ENCODE measurements at regions not wholly inside any gene's neighbourhood (a gene's known extent, or its start where the extent isn't known, plus 50 kb on each side); places are given as distances from the start of the nearest gene placed in this dataset.

DNA sequence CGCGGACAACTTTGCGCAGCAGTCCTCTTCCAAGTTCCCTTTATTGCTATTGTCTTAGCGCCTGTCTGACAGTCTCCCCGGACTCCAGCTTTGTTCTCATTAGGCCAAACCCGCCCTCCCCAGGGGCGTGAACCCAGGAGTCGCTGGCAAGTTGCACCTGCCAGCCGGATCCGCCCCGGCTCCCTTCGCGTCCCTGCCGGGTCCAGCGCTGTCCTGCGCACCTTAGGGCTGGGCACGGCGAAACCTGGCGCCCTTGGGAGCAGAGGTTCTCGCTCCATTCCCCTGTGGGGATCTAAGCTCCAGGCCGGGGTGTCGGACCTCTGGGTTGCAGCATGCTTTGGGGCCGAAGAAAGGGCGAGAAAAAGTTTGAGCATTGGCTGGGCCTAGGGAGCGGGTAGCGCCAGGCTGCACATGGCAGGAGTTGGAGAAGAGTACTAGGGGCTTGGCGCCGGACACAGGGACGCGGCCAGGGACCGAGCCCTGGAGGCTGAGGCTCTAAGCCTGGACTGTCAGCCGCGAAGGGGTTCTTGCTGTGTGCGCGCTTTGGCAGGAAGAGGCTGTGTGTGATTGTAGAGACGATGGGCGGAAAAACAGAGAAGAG, 335.1 kb upstream of the THRB start:
- TF ChIP-seq, protein P1, sequence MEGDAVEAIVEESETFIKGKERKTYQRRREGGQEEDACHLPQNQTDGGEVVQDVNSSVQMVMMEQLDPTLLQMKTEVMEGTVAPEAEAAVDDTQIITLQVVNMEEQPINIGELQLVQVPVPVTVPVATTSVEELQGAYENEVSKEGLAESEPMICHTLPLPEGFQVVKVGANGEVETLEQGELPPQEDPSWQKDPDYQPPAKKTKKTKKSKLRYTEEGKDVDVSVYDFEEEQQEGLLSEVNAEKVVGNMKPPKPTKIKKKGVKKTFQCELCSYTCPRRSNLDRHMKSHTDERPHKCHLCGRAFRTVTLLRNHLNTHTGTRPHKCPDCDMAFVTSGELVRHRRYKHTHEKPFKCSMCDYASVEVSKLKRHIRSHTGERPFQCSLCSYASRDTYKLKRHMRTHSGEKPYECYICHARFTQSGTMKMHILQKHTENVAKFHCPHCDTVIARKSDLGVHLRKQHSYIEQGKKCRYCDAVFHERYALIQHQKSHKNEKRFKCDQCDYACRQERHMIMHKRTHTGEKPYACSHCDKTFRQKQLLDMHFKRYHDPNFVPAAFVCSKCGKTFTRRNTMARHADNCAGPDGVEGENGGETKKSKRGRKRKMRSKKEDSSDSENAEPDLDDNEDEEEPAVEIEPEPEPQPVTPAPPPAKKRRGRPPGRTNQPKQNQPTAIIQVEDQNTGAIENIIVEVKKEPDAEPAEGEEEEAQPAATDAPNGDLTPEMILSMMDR (IDR thresholded peaks at IDR 0.05; ENCODE audit: insufficient read depth in 1 of 2, low read depth in 1 of 2, low read length in 1 of 2, severe bottlenecking in 1 of 2, unreplicated experiment in 1 of 2), result no peak
- no peak for DNase-seq
- no peaks in the 10 kb centered on the region for H3K4me1 ChIP-seq
- no peaks in the 10 kb centered on the region for H3K4me1 Mint-ChIP-seq (ENCODE audit: low read depth, unreplicated experiment)
- no peak overlapping the region for H3K27ac Mint-ChIP-seq (ENCODE audit: unreplicated experiment)
- H3K9me3 Mint-ChIP-seq (ENCODE audit: unreplicated experiment), result no peaks in the 10 kb centered on the region
- H3K36me3 ChIP-seq (ENCODE audit: control insufficient read depth, insufficient read depth, low read length), result no peaks in the 10 kb centered on the region
- POLR2A ChIA-PET, result no interaction called here
- H3K36me3 Mint-ChIP-seq (ENCODE audit: insufficient read depth, unreplicated experiment), result no peaks in the 10 kb centered on the region
- no peaks in the 10 kb centered on the region for H3K9me3 ChIP-seq
- H3K27me3 Mint-ChIP-seq (ENCODE audit: insufficient read depth, unreplicated experiment), result peaks cover 21% of the 10 kb centered on the region
- H3K27me3 ChIP-seq (replicated peaks; ENCODE audit: control insufficient read depth, insufficient read depth, low read length), result no peaks in the 10 kb centered on the region
- intact Hi-C loops (cut with micrococcal nuclease; ENCODE audit: unreplicated experiment), result no loop called here
- H3K4me3 ChIP-seq (ENCODE audit: low read depth, low read length), result no peak overlapping the region
- no TSS peak for BruUV-seq (replicated peaks)
- peak overlapping the region; percentile 16 for H3K4me3 Mint-ChIP-seq (ENCODE audit: unreplicated experiment)
- CTCF ChIA-PET, result no interaction called here

DNA sequence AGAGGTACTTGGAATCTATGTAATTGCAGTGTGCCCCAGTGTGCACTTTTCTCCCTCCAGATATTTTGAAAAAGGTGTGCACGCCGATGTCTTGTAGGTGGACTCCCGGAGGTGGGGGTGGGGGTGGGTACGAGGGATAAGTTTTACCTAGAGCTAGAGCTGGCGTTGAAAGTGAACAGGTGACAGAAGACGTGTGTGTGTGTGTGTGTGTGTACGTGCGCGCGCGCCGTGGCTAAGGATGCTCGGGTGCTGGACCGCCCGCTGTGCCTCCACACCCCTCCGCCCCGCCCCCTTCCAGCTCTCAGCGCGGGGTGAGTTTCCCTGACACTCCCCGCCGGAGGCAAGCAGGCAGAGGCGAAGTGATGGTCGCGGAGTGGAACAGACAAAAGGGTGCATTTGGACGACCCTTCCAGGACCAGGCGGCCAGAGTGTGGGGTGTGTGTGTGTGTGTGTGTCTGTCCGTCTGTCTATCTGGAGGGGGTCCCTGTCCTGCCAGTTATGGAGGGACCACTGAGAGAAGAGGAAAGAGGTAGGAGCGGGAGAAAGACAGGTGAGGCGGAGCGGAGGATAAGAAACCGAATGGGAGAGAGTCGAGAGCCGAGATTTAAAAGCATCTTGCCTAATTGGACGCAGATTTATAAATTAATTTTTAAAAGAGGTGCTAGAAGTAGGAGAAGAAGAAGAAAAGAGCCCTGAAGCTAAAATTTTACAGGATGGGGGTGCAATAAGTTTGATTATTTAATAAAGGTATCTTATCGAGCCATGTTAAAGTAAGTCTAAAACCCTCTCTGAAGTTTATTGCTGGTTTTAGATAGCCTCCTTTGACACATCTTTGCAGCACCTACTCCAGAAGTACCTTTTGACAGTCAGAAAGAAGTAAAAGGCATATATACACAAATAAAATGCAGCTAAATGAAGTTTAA, 335.8 kb upstream of the THRB start:
- CTCF ChIA-PET, result no interaction called here
- H3K27ac Mint-ChIP-seq (ENCODE audit: unreplicated experiment), result no peak overlapping the region
- BruUV-seq (replicated peaks), result no TSS peak

DNA sequence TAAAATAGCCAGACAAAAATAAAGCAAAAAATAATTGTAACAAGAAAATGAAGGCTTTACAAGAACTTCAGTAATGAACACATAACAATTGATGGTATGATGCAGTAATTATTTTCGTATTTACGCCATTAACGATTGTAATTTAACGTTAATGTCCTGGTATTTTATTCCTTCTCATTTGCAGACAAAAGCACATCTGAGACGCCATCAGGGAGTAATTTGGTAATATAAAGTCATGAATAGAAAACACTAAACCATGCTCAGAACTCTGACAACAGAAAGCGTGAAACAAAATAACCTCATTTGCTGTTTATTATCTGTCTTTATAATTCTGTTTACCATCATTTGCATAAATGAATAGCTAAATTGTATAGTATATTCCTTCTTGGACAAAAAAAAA, 336.6 kb upstream of the THRB start:
- POLR2A ChIA-PET, result no interaction called here

More for the DNA sequence above, 335.8 kb upstream of the THRB start:
- H3K27me3 Mint-ChIP-seq (ENCODE audit: insufficient read depth, unreplicated experiment), result peaks cover 21% of the 10 kb centered on the region
- H3K9me3 ChIP-seq, result no peaks in the 10 kb centered on the region
- no peaks in the 10 kb centered on the region for H3K4me1 ChIP-seq
- no peaks in the 10 kb centered on the region for H3K9me3 Mint-ChIP-seq (ENCODE audit: unreplicated experiment)
- H3K27me3 ChIP-seq (replicated peaks; ENCODE audit: control insufficient read depth, insufficient read depth, low read length), result no peaks in the 10 kb centered on the region
- intact Hi-C loops (cut with micrococcal nuclease; ENCODE audit: unreplicated experiment), result no loop called here
- no peak overlapping the region for H3K4me3 Mint-ChIP-seq (ENCODE audit: unreplicated experiment)
- no peaks in the 10 kb centered on the region for H3K36me3 ChIP-seq (ENCODE audit: control insufficient read depth, insufficient read depth, low read length)
- no peak overlapping the region for H3K4me3 ChIP-seq (ENCODE audit: low read depth, low read length)
- no peaks in the 10 kb centered on the region for H3K4me1 Mint-ChIP-seq (ENCODE audit: low read depth, unreplicated experiment)
- no peaks in the 10 kb centered on the region for H3K36me3 Mint-ChIP-seq (ENCODE audit: insufficient read depth, unreplicated experiment)
- peak in 1 of 2 experiments; percentile 28 for DNase-seq
- POLR2A ChIA-PET, result no interaction called here
- TF ChIP-seq, protein P1 (IDR thresholded peaks at IDR 0.05; ENCODE audit: insufficient read depth in 1 of 2, low read depth in 1 of 2, low read length in 1 of 2, severe bottlenecking in 1 of 2, unreplicated experiment in 1 of 2), result no peak

More for the DNA sequence above, 336.6 kb upstream of the THRB start:
- DNase-seq, result no peak
- peaks cover 21% of the 10 kb centered on the region for H3K27me3 Mint-ChIP-seq (ENCODE audit: insufficient read depth, unreplicated experiment)
- TF ChIP-seq, protein P1 (IDR thresholded peaks at IDR 0.05; ENCODE audit: insufficient read depth in 1 of 2, low read depth in 1 of 2, low read length in 1 of 2, severe bottlenecking in 1 of 2, unreplicated experiment in 1 of 2), result no peak
- no peak overlapping the region for H3K27ac Mint-ChIP-seq (ENCODE audit: unreplicated experiment)
- H3K9me3 Mint-ChIP-seq (ENCODE audit: unreplicated experiment), result no peaks in the 10 kb centered on the region
- intact Hi-C loops (cut with micrococcal nuclease; ENCODE audit: unreplicated experiment), result no loop called here
- no TSS peak for BruUV-seq (replicated peaks)
- CTCF ChIA-PET, result no interaction called here
- Histone ChIP-seq H3K36me3 (ENCODE audit: control insufficient read depth, insufficient read depth, low read length) (no peaks in the 10 kb centered on the region), H3K9me3 (no peaks in the 10 kb centered on the region), H3K4me3 (ENCODE audit: low read depth, low read length) (no peak overlapping the region), H3K27me3 (replicated peaks; ENCODE audit: control insufficient read depth, insufficient read depth, low read length) (no peaks in the 10 kb centered on the region), H3K4me1 (no peaks in the 10 kb centered on the region)
- H3K36me3 Mint-ChIP-seq (ENCODE audit: insufficient read depth, unreplicated experiment), result no peaks in the 10 kb centered on the region
- H3K4me1 Mint-ChIP-seq (ENCODE audit: low read depth, unreplicated experiment), result no peaks in the 10 kb centered on the region
- H3K4me3 Mint-ChIP-seq (ENCODE audit: unreplicated experiment), result no peak overlapping the region

Data from Caco-2 (cell line).